ENCODE measurements at regions not wholly inside any gene's neighbourhood (a gene's known extent, or its start where the extent isn't known, plus 50 kb on each side); places are given as distances from the start of the nearest gene placed in this dataset.

DNA sequence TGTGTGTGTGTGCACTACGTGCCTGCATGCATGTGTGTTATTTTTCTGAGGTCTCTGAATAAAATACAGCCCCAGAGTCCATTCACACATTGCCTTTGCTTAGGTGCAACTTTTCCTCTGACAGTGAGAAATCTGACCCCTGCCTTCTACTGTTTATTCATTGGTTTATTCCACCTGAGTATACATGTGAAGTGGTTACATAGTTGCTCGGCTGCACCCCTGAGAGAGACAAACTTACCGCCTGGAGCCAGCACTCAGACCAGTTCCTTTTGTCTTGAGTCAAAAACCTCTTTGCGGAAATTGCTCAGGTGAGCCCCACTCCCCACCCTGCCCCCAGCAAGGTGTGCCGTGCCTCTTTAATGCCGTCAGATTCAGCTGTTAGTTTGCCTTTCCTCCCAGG, 363.6 kb downstream of the BRD1 start:
- H3K27ac Mint-ChIP-seq: no peak overlapping the region
- POLR2A ChIA-PET: no interaction called here
- H3K27ac ChIP-seq (ENCODE audit: low read length in 2 of 2): no peak overlapping the region
- no peaks in the 10 kb centered on the region for H3K79me2 ChIP-seq (ENCODE audit: control insufficient read depth, insufficient read depth, low read length)
- CTCF ChIA-PET: no interaction called here
- no peaks in the 10 kb centered on the region for H3K4me1 Mint-ChIP-seq
- no peaks in the 10 kb centered on the region for H4K20me1 ChIP-seq (ENCODE audit: control insufficient read depth, insufficient read depth, low read length, poor library complexity, severe bottlenecking)
- no peak for DNase-seq
- H3K4me3 Mint-ChIP-seq: no peak overlapping the region
- H3K9me3 Mint-ChIP-seq (ENCODE audit: insufficient read depth): no peaks in the 10 kb centered on the region
- no peaks in the 10 kb centered on the region for H3K27me3 Mint-ChIP-seq
- no peak overlapping the region for H2AFZ ChIP-seq (ENCODE audit: insufficient read depth, low read depth, low read length, poor library complexity, severe bottlenecking)
- no peak overlapping the region for H3K4me3 ChIP-seq (ENCODE audit: control extremely low read depth in 1 of 5, extremely low read depth in 1 of 5, insufficient read depth in 1 of 5, low read depth in 2 of 5, low read length in 4 of 5)
- no peaks in the 10 kb centered on the region for H3K36me3 ChIP-seq (replicated peaks in 1 of 2; ENCODE audit: control extremely low read depth in 1 of 2, control insufficient read depth in 1 of 2, extremely low read depth in 1 of 2, insufficient read depth in 2 of 2, low read length in 1 of 2)
- no peak for TF ChIP-seq EZH2 (IDR thresholded peaks at IDR 0.05; ENCODE audit: borderline replicate concordance, insufficient read depth, low read depth, low read length, poor library complexity, severe bottlenecking)
- TF ChIP-seq, protein P1, sequence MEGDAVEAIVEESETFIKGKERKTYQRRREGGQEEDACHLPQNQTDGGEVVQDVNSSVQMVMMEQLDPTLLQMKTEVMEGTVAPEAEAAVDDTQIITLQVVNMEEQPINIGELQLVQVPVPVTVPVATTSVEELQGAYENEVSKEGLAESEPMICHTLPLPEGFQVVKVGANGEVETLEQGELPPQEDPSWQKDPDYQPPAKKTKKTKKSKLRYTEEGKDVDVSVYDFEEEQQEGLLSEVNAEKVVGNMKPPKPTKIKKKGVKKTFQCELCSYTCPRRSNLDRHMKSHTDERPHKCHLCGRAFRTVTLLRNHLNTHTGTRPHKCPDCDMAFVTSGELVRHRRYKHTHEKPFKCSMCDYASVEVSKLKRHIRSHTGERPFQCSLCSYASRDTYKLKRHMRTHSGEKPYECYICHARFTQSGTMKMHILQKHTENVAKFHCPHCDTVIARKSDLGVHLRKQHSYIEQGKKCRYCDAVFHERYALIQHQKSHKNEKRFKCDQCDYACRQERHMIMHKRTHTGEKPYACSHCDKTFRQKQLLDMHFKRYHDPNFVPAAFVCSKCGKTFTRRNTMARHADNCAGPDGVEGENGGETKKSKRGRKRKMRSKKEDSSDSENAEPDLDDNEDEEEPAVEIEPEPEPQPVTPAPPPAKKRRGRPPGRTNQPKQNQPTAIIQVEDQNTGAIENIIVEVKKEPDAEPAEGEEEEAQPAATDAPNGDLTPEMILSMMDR (IDR thresholded peaks at IDR 0.05): no peak
- intact Hi-C loops (cut with micrococcal nuclease): no loop called here
- no peak for ATAC-seq (ENCODE audit: low read depth)
- H3K9ac ChIP-seq (ENCODE audit: low read length): no peak overlapping the region
- peaks cover 0 to 19% (median 0%) of the 10 kb centered on the region in 3 donors for H3K9me3 ChIP-seq (ENCODE audit: control extremely low read depth in 1 of 3, control insufficient read depth in 2 of 3, insufficient read depth in 1 of 3, low read length in 2 of 3)
- no peaks in the 10 kb centered on the region for H3K4me1 ChIP-seq (ENCODE audit: control insufficient read depth in 2 of 2, insufficient read depth in 2 of 2, low read length in 2 of 2)
- 96% methylated on average over 5 of the region's 6 CpGs for WGBS (ENCODE audit: insufficient coverage)
- H3K4me2 ChIP-seq (replicated peaks; ENCODE audit: low read depth, low read length, poor library complexity, severe bottlenecking): no peak overlapping the region
- no peaks in the 10 kb centered on the region for H3K27me3 ChIP-seq (replicated peaks in 1 of 4; ENCODE audit: control extremely low read depth in 1 of 4, control insufficient read depth in 3 of 4, insufficient read depth in 4 of 4, low read length in 3 of 4)

DNA sequence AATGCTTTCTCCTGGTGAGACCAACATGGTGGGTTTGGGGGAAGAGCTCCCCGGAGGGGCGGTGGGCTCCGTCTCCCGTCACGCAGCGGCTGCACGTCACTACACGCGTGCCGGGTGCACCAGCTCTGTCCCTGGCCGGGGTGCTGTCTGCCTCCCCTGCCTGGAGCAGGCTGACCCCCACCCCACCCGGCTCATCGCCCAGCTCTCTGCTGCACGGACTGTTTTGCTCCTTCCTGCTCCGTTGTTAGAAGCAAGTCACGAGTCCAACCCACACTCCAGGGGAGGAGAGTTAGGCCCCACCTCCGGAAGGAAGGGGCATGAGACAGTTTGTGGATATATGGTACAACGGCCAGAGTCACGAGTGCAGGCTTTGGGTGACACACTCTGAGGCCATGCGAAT, 364.9 kb downstream of the BRD1 start:
- Mint-ChIP-seq H3K4me1 (no peaks in the 10 kb centered on the region), H3K4me3 (no peak overlapping the region), H3K27ac (no peak overlapping the region), H3K27me3 (peaks cover 6% of the 10 kb centered on the region), H3K9me3 (ENCODE audit: insufficient read depth) (no peaks in the 10 kb centered on the region)
- Histone ChIP-seq H3K4me3 (ENCODE audit: control extremely low read depth in 1 of 5, extremely low read depth in 1 of 5, insufficient read depth in 1 of 5, low read depth in 2 of 5, low read length in 4 of 5) (no peak overlapping the region), H3K27ac (ENCODE audit: low read length in 2 of 2) (no peak overlapping the region), H3K79me2 (ENCODE audit: control insufficient read depth, insufficient read depth, low read length) (no peaks in the 10 kb centered on the region), H3K27me3 (replicated peaks in 1 of 4; ENCODE audit: control extremely low read depth in 1 of 4, control insufficient read depth in 3 of 4, insufficient read depth in 4 of 4, low read length in 3 of 4) (no peaks in the 10 kb centered on the region), H3K9me3 (ENCODE audit: control extremely low read depth in 1 of 3, control insufficient read depth in 2 of 3, insufficient read depth in 1 of 3, low read length in 2 of 3) (peaks cover 0 to 19% (median 0%) of the 10 kb centered on the region in 3 donors), H4K20me1 (ENCODE audit: control insufficient read depth, insufficient read depth, low read length, poor library complexity, severe bottlenecking) (no peaks in the 10 kb centered on the region), H3K36me3 (replicated peaks in 1 of 2; ENCODE audit: control extremely low read depth in 1 of 2, control insufficient read depth in 1 of 2, extremely low read depth in 1 of 2, insufficient read depth in 2 of 2, low read length in 1 of 2) (no peaks in the 10 kb centered on the region), H3K4me1 (ENCODE audit: control insufficient read depth in 2 of 2, insufficient read depth in 2 of 2, low read length in 2 of 2) (no peaks in the 10 kb centered on the region), H3K9ac (ENCODE audit: low read length) (no peak overlapping the region), H3K4me2 (replicated peaks; ENCODE audit: low read depth, low read length, poor library complexity, severe bottlenecking) (no peak overlapping the region), H2AFZ (ENCODE audit: insufficient read depth, low read depth, low read length, poor library complexity, severe bottlenecking) (no peak overlapping the region)
- intact Hi-C loops (cut with micrococcal nuclease): no loop called here
- no peak for TF ChIP-seq EZH2 (IDR thresholded peaks at IDR 0.05; ENCODE audit: borderline replicate concordance, insufficient read depth, low read depth, low read length, poor library complexity, severe bottlenecking)
- TF ChIP-seq, protein P1 (IDR thresholded peaks at IDR 0.05): no peak
- ChIA-PET CTCF (no interaction called here), POLR2A (no interaction called here)
- 84% methylated on average over 14 of the region's 20 CpGs for WGBS (ENCODE audit: insufficient coverage)
- no peak for DNase-seq
- no peak for ATAC-seq (ENCODE audit: low read depth)
